ENCODE measurements at regions not wholly inside any gene's neighbourhood (a gene's known extent, or its start where the extent isn't known, plus 50 kb on each side); places are given as distances from the start of the nearest gene placed in this dataset.

DNA sequence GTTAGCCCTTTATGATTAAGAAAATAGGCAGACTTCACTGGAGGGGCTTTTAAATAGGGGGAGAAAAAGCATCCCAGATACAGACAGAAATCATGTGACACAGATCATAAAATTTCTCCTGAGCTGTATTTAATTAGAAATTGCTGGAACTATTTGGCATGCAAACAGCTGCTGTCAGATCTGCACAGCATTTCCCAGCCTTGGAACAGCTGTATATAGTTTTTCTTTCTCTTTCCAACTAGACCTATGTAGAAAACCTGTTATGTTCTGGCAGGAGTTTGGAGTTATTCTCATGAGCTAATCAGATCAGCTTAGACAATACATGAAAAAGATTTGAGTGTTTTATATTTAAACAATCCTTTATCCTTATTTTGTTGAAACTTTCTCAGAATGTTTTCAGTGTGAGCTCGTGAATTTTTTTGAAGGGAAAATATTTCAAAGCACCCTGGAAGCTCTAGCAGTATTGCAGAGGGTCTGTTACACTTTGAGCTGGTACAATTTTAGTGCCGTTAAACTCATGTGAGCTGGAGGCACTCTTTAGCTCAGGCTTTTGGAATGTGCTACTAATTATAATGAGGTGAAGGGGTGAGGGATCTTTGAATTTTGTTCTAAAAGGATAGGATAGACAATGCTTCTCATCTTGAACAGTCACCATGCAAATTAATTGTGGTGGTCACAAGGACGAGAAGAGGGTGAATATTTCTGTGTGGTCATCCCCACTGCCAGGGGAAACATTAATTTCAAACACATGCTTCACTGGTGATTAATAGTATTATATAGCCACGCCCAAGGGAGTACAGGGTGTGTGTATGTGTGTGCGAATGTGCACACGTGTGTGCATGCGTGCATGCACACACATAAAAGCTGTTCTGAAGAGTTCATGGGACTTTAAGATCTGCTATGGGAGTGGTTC is 239.4 kb upstream of the FBXL7 start:
- no peak for DNase-seq

DNA sequence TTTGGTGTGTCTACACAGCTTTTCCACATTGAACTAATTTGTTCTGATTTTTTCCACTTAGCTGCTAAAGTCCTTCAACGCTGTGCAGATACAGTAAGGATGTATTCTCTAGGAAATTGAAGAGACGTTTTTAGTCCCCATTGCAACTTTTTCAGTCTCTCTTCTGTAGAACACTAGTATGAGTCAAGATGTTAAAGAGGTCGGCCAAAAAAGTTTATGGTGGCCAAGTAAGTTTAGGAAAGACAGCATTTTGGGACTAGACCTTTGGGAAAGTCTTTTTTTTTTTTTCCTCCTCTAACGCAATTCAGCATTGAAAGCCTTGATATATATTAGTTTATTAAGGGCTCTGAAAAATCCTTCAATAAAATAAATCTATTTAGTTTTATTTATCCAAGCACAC is 243.5 kb upstream of the FBXL7 start:
- no peak for DNase-seq

DNA sequence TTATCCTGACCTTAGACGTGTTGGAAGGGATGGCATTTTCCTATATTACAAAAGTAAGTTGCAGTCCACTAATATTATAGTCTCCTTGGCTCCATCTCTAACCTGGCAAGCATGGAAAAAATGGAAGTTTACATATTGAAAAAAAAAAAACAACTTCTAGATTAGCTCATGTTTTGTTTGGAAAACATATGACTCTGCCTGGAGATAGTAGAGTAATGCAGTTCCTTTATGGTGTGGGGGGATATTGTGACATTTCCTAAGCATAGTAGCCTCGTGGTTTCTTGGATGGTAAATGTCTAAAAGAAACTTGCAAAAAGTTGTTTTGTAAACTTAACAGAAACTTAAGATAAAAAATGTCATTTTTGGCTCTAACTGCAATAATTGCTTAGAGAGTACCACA is 244.4 kb upstream of the FBXL7 start:
- no peak for DNase-seq

DNA sequence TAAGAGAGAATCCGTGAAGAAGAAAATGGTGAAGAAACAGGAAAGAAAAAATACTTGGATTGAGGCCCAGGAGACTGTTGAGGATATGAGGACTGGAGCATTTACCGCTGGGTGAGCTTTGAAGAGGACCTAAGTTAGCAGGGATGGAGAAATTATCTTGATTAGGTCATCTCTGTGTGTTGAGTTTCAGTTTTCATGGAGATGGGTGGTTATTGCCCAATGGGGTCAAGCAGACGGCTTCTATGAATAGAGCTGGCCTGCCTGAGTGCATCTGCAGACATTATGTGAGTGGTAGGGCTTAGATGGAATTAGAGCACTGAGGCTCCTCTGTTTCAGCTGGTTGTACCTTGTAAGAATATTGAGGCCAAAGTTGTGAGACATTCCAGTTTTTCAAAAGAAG is 245.4 kb upstream of the FBXL7 start:
- DNase-seq: no peak

DNA sequence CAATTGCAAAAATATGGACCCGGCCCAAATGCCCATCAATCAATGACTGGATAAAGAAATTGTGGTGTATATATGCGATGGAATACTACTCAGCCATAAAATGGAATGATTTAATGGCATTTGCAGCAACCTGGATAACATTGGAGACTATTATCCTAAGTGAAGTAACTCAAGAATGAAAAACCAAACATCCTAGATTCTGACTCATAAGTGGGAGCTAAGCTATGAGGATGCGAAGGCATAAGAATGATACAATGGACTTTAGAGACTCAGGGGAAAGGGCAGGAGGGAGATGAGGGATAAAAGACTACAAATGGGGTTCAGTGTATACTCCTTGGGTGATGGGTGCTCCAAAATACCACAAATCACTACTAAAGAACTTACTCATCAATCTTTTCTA is 247.6 kb upstream of the FBXL7 start:
- DNase-seq: no peak

DNA sequence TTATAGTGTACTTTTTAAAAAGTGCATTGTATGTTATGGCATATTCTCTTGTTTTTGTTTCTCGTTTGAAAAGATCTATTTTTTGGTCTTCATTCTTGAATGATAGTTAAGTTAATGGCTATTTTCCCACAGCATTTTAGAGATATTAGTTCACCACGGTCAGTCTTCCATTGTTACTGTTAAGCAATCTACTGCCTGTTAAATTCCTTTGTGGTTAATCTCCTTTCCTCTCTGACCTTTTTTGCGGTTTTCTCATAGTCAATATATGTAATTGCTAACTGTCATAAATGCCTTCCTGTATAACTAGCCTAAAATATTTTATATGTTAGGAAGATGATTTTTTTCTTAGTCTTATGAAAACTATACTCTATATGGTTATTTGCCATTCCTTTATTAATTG is 250.8 kb upstream of the FBXL7 start:
- no peak for DNase-seq

DNA sequence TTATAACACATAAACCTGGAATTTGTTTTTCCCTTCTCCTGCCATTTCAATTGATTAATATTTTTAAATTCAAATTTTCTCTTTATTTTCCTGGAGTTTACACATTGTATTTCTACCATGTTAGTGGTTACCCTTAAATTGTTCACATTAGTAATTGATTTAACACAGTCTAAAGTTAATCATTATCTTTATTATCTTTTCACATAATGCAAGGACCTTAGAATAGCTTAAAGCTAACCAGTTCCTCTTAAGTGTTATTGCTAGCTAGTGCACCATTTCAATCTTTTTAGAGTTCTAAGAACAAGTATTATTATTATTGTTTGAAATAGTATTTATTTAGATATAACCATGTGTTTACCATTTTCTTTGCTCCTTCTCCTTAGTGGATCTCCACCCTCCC is 251.2 kb upstream of the FBXL7 start:
- DNase-seq: no peak

DNA sequence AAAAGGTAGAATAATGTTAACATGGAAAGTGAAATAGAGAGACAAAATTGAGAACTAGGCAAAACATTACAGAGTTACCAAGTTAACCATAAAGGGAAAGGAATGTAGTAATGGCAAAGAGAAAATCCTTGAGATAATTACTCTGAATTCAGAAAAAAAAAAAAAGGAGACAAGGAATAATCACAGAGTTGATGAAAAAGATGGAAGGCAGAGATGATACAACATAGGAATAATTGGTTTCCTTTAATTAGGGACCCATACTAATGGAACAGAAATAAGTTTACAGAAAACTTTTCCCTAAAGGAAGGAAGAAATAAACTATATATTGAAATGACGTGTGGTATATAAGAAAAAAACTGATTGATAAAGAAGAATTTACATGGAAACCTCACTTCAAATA is 254.1 kb upstream of the FBXL7 start:
- DNase-seq: no peak

DNA sequence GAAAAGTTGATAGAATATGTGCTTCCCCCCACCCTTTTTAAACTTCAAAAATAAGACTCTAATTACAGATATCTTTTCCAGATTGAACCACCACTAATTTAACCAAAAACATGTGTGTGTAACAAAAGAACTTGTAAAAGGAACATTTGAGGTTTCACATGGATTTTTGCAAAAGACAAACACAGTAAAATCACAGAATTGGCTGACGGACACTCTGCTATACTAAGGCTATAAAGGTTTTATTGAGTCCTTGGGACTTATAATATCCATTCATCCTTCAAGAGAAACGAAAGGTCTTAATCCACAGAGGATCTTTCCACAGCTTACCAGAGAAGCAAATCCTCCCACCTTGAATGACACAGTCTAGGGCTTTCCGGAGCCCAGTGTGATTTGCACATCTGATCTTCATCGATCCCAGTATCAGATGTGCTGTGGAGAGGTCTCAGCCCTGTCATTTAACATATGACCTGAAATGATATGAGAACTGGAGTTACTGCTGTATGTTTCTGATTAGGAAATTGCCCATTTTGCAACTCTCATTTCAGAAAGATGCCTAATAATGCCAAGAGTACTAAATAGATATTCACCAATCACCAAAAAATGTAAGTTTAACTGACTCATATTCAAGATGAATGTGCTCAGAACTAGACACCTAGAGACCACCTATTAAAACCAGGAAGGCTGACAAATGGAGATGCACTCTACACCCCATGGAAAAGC is 256.5 kb upstream of the FBXL7 start:
- DNase-seq: no peak

DNA sequence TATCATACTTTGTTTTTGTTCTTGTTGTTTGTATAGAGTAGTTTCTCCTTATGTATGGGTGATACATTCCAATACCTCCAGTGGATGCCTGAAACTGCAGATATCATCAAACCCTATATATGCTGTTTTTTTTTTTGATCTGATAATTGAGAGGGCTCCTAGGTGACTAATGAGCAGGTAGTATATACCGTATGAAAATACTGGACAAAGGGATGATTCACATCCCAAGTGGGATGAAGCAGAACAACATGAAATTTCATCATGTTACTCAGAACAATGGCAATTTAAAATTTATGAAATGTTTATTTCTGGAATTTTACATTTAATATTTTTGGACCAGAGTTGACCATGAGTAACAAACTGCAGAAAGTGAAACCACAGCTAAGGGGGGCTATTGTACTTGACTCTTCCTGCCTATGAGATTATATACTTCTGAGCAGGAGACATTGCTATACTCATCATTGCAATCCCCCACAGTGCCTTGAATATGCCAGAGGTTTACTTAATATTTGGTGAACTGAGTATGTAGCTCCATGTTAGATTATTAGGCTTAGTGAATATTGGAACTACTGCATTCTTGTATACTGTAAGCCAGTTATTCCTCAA is 258.7 kb upstream of the FBXL7 start:
- DNase-seq: no peak

DNA sequence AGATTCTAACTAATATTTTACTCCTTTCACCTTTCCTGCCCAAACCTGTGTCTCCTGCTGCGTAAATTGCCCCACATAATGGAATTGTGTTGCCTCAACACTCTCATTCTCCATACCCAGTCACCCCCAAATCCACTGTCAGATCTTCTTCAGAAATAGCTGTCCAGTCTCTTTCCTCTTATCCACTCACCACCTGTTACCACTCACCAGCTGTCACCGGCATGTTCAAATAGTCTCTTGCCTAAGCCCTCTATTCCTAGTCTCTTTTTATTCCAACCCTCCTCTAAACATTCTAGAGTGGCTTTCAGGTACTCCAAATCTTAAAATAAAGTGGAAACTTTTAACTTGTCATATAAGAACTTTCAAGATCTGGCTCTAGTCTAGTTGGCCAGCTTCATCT is 262.0 kb upstream of the FBXL7 start:
- no peak for DNase-seq

DNA sequence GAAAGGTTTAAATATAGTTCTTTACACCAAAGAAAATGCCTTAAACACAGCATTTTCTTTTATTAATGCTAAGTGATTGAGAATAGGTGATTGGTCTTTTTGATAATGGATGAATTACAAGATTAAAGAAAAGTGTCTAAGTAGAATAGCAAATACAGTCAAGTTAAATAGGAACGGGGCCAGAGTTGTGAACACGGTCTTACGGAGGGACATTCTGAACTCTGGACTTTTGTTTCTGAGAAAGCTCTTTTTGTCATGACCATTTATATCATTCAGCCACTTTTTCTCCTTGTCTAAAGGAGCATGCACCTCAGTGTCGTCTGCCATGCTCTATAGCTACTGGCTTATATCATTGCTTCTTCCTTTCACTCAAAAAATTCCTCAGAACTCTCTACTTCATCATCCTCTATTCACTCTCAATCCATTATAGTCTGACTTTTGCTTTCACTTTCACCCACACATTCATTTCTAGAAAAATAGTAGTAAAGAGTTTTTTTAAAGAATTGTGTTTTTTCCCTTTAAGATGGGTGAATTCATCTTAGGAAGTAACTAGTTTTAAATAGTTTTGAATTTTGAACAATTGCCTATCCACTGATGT is 263.0 kb upstream of the FBXL7 start:
- DNase-seq: no peak

DNA sequence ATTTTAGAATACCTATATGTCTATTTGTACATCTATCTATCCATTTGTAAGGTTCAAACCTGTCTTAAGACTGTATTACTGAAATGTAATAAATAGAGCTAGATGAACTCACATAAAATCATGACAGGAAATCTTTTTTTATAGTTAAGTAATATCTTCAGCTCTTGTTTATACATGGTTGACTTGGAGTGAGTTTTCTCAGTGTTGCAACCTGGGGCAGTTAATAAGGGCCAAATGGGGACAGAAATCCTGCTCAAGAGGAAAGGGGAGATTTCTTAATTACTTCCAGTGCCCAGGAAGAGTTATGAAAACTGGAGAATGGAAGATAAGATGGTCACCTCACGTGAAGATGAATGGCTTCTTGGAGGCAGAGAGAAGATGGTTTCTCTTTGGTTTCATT is 265.1 kb upstream of the FBXL7 start:
- no peak for DNase-seq

DNA sequence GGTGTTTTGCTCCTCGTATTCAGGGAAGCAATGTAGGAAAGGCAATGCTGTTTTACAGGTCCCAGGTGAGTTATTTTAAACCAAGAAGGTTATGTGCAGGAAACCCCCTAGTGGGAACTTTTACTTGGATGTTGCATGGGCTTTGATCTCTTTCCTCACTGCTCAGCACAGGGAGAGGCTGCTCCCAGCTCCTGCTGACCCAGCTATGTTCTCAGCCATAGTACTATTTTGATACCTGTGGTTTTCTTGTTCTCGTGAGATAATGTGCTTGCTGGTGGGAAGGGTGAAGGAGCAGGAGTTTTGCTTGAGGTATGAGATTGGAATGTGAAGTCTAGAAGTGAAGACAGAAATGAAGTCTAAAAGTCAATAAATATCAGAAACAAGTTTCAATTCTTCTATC is 265.6 kb upstream of the FBXL7 start:
- DNase-seq: no peak

DNA sequence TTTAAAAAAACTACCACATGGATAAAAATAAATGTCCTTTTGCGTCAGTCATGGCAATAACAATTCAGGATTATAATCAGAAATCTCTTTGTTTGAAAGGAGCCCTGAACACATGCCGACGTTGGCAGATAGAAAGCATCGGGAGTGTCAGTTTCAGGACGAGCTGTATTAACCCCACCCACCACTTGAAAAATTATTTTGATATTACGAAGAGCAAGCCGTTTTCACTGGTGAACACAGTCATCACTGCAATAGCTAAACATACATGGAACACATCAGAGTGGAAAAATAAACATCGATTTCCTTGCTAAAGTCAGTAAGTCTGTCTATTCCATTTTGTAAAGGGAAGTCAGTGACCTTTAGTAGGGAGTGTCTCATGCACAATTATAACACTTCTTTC is 266.4 kb upstream of the FBXL7 start:
- no peak for DNase-seq

DNA sequence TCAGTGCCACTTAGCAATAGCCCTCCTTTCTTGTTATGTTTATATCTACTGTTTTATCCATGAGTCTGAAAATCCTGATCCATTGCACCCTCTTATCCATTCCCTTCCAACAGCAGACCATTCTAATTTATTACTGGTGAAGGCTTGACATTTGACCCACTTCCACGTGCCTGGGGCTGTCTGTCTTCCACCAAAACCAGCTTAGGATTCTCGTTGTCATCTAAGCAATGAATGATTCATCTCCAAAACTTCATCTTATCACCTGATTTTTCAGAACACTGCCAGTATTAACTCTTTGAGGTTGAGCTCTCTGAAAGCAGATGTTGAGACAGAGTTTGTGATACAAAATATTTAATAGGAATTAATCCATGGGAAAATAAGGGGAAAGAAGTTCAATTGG is 277.8 kb upstream of the FBXL7 start:
- DNase-seq: no peak

DNA sequence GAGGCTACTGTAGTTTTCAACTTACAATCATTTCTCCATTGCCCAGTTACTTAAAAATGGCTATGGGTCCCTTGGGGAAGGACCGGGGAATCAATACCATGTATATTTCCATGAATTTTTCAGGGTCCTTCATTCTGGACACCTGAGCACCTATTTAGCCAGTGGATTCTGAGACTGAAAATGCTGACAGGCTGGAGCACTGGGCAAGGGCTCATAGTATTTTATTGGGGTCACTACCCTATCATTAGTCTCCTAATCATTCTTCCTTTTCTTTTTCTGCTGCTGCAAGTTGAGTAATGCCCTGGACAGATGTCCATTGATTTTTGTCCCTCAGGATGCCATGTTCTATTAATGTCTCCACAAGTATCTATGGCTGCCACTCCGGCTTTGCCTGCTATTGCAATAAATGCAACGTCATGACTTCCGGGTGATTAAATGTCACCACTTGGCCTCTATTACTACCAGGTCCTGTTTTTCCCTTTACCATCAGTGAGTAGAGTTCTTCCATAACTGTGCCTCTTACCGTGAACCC is 279.3 kb upstream of the FBXL7 start:
- DNase-seq: no peak

DNA sequence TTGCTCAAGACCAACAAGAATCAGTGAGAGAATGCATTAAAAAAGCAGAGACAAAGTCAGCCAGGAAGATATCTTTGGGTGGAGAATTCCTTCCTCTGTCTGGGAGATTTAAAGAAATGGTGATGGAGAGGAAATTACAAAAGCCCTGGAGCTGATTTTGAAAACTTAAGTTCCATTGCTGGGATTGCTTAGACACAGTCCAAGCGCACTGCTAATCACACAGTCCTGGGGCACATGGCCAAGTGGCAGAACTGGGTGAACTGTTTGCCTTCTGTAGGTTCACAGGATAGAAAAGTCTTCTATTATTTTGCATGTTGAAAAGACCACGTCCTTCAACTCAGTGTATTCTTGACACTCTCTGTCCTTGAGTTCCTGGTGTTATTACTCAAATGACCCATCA is 284.9 kb upstream of the FBXL7 start:
- no peak for DNase-seq

DNA sequence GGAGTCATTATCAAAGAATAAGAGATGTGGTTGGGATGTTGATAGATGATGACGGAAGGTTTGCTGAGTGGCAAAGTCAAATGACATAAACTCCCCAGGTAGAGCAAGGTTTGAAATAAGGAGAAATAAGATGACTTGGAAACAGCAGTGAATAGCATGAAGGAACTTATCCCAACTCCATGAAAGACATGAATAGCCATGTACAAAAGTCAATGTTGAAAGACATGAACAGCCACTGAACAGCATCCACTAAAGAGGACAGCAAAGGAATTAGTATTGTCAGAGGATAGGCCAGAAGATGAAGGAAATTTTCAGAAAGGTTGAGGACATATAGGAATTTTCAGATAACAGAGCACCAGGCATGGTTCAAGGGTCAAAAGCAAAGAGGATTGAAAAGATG is 286.0 kb upstream of the FBXL7 start:
- no peak for DNase-seq

DNA sequence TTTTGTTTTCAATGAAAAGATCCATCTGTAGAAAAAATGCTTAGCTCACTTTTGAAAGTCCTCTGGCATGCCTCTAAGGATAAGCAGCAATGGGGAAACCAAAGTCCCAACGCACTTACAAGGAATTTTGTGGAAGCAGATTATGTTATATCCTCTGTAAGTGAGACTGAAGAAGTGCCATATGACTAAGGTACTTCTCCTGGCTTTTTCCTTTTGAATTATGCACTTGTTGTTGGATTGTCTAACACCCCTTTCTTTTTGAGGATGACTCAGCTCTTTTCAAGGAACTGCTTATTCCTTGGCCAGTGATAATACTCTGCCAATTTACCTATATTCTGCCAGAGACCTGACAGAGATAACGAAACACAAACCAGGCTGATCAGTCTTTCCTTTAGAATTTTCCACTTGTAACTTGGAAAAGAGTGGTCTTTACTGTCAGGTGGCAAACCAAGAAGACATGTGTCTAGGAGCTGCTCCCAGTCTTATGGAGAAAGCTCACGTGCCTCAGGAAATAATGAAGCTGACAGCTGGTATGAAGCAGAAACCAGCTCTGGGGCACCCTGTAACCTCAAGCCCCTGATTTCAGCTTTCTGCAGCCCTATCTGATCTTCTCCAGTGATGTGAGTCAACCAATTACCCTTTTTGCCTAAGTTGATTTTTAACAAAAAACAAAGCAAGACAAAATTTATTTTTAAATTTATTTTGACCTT is 290.8 kb upstream of the FBXL7 start:
- no peak for DNase-seq

DNA sequence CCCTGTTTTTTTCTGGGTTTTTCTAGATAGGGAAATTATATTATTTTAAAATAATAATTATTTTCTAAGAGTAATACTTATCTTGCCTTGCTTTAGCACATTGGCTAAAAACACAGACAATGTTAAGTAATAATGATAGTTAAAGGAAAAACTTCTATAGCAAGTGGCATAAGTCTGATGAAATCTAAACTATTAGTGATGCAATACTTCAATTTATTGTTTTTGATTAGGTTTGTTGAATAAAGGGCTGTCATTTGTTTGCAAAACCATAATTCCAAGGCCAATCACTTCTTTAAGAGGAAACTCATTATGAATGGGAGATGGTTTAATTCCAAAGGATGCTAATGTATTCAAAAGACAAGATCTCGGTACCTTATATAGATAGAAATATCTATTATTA is 293.8 kb upstream of the FBXL7 start:
- DNase-seq: no peak

DNA sequence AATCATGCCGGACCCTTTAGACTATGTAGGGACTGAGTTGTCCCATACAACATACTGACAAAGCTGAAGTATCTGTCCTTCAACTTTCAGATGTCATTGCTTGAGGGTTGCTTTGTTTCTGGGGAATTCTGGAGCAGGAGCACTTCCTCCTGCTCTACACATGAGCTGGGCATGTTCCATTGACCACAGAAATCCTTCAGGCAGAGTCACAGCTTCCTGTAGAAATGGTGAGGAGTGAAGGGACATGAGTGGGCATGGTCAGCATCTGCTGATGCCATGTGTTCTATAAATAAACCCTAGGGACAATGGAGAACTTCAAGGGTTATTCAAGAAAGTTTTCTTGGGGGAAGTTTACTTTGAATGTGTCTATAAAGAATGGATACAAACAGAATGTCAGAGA is 296.6 kb upstream of the FBXL7 start:
- DNase-seq: no peak

DNA sequence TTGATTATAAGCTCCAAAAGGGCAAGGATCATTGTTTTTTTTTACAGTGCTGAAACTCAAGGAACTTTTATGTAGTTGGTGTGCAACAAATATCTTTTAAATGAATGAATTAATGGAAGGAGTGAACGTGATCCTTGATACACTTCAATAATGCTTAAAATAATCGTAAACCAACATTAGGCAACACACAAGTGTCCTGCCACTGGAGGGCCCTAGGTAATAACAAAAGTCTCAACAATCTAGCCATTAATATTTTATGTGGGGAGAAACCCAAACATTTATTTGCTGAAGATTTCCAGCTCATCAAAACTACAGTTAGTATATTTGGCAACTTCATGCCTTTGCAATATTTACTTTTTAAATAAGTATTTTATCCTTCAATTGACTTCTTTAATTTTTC is 309.0 kb upstream of the FBXL7 start:
- DNase-seq: no peak
